ENCODE measurements at regions not wholly inside any gene's neighbourhood (a gene's known extent, or its start where the extent isn't known, plus 50 kb on each side); places are given as distances from the start of the nearest gene placed in this dataset.

DNA sequence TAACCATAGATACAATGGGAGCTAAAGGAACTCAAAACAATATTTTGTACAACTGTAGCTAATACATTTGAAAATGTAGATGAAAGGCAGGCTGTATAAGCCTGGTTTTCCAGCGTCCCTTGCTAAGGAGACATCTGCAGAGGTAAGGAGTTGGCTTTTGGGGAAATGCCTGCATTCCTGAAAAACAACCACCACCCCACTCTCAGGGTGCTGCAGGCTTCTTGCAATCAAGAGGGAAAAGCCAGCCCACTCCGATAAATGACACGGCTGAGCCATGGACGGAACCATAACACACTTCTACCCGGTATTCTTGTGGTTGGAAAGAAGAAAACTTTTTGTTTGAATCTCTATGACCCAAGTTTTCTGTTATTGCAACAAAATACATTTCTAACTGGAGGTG, 200.3 kb downstream of the TEX36 start:
- TF ChIP-seq, protein P1, sequence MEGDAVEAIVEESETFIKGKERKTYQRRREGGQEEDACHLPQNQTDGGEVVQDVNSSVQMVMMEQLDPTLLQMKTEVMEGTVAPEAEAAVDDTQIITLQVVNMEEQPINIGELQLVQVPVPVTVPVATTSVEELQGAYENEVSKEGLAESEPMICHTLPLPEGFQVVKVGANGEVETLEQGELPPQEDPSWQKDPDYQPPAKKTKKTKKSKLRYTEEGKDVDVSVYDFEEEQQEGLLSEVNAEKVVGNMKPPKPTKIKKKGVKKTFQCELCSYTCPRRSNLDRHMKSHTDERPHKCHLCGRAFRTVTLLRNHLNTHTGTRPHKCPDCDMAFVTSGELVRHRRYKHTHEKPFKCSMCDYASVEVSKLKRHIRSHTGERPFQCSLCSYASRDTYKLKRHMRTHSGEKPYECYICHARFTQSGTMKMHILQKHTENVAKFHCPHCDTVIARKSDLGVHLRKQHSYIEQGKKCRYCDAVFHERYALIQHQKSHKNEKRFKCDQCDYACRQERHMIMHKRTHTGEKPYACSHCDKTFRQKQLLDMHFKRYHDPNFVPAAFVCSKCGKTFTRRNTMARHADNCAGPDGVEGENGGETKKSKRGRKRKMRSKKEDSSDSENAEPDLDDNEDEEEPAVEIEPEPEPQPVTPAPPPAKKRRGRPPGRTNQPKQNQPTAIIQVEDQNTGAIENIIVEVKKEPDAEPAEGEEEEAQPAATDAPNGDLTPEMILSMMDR (IDR thresholded peaks at IDR 0.05) = no peak
- no peak for TF ChIP-seq POLR2A (IDR thresholded peaks at IDR 0.05)

All from esophagus squamous epithelium (tissue), 4 donors.